Fibroblast of the aortic adventitia (primary cell): ENCODE measurements at regions not wholly inside any gene's neighbourhood (a gene's known extent, or its start where the extent isn't known, plus 50 kb on each side); places are given as distances from the start of the nearest gene placed in this dataset.
"Not testable (repeated sequence)": the region's sequence is repeated elsewhere in the genome, so short reads cannot be mapped to it uniquely, and the experiment has no call there.

ENCODE experiments used
- DNase-seq: peaks from one replicate; pipeline ENCODE4 v3.0.0-alpha.2; 2010; ENCODE audit warnings: low read depth
- H3K4me3 ChIP-seq: 2 replicates; pipeline ENCODE4 v1.5.1; 2011; ENCODE audit warnings: low read depth, mild to moderate bottlenecking, control low read depth, low read length, moderate library complexity
- TF ChIP-seq, protein P1 (sequence below): IDR thresholded peaks from 2 replicates; pipeline ENCODE4 v1.5.1; 2011; ENCODE audit warnings: mild to moderate bottlenecking, low read length, control low read depth, inconsistent platforms; ENCODE audit not compliant: insufficient read depth

DNA sequence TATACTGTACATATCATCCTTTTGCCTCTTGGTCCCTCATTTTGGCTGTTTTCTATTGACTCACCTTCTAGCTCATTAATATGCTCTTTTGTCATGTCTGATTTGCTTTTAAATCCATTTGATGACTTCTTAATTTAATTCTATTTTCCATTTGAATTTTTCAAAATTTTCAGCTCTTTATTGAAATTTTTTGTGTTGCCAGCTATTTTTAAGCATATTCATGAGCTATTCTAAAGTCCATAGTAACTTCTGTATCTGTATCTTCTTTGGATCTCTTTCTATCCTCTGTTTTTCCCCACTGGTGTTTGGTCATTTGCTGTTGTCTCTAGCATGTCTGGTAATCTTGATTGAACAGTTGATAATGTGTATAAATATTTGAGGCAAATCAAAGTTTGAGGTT, 227.8 kb downstream of the NDUFA10 start:
- no peak for DNase-seq
- H3K4me3 ChIP-seq = no peak overlapping the region
- TF ChIP-seq, protein P1, sequence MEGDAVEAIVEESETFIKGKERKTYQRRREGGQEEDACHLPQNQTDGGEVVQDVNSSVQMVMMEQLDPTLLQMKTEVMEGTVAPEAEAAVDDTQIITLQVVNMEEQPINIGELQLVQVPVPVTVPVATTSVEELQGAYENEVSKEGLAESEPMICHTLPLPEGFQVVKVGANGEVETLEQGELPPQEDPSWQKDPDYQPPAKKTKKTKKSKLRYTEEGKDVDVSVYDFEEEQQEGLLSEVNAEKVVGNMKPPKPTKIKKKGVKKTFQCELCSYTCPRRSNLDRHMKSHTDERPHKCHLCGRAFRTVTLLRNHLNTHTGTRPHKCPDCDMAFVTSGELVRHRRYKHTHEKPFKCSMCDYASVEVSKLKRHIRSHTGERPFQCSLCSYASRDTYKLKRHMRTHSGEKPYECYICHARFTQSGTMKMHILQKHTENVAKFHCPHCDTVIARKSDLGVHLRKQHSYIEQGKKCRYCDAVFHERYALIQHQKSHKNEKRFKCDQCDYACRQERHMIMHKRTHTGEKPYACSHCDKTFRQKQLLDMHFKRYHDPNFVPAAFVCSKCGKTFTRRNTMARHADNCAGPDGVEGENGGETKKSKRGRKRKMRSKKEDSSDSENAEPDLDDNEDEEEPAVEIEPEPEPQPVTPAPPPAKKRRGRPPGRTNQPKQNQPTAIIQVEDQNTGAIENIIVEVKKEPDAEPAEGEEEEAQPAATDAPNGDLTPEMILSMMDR = no peak

GRCh38 chr2:239795761-239796160, 229.4 kb downstream of the NDUFA10 start:
- DNase-seq = not testable (repeated sequence)

DNA sequence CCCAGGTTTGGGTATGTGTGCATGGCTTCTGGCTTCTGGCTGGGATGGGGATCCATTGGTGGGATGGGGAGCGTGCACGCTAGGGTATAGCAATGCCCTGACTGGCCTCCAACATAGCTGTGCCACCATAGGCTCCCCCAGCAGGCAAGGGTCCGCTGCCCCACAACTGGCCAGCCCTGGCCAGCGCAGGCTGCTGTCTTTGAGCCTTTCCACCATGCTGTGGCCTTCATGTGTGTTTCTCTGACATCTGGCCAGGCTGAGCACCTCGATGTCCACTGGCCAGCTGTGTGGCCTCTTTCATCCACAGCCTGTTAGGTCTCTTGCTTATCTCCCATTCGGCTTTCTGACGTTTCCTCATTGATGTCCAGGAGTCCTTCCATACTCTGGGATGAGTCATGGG, 231.3 kb downstream of the NDUFA10 start:
- no peak for DNase-seq
- no peak overlapping the region for H3K4me3 ChIP-seq
- TF ChIP-seq, protein P1 = no peak

More at GRCh38 chr2:239795761-239796160, 229.4 kb downstream of the NDUFA10 start:
- H3K4me3 ChIP-seq = not testable (repeated sequence)

- TF ChIP-seq, protein P1 = no peak
- H3K4me3 ChIP-seq = no peak overlapping the region
- no peak for DNase-seq
Measured at GRCh38 chr2:239793086-239793485, 232.1 kb downstream of the NDUFA10 start.

GRCh38 chr2:239792405-239793084, 232.6 kb downstream of the NDUFA10 start:
- TF ChIP-seq, protein P1 = no peak
- no peak overlapping the region for H3K4me3 ChIP-seq
- DNase-seq = no peak

DNA sequence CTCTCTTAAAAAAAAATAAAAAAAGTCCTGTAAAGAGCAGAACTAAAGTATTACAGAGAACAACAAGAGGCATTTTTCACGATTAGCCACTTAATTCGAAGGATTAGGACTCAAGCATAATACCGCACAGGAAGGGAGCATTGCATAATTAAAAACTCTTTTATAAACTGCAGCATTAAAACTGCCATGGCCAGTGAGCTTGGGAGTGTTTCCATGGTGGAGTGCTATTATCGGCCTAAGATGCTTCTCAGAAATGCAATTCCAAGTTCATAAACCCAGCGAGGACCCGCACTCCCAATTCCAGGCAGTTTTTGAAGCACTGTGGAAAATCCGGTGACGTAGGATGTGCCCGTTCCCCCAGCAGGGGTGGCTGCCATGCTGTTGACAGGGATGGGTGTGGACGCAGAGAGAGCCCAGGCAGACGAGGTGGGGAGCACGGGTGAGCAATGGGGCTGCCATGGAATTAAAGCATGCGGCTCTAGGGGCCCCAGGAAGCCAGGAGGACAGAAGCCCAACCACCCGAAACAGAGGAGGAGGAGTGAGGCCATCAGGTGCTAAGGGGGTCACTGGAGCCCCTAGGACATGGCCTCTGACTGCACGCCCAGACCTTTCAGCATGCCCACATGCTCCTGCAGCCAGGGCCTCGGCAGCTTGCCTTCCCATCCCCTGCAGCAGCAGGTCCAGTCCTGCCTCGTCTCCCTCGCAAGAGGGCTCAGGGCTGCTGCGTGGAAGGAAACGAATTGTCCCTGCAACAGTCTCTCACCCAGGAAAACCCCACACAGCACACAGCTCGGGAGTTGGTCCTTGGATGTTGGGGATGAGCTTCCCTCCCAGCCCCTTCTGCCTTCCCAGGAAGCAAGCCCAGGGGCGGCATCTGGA, 233.4 kb downstream of the NDUFA10 start:
- TF ChIP-seq, protein P1 = no peak
- H3K4me3 ChIP-seq = no peak overlapping the region
- no peak for DNase-seq

GRCh38 chr2:239790721-239791120, 234.4 kb downstream of the NDUFA10 start:
- no peak for DNase-seq
- no peak overlapping the region for H3K4me3 ChIP-seq
- TF ChIP-seq, protein P1 = no peak
